ENCODE measurements at regions not wholly inside any gene's neighbourhood (a gene's known extent, or its start where the extent isn't known, plus 50 kb on each side); places are given as distances from the start of the nearest gene placed in this dataset.

- DNase-seq (ENCODE audit: low read depth in 1 of 2, low spot score in 1 of 2) = no peak
- TF ChIP-seq, protein P1, sequence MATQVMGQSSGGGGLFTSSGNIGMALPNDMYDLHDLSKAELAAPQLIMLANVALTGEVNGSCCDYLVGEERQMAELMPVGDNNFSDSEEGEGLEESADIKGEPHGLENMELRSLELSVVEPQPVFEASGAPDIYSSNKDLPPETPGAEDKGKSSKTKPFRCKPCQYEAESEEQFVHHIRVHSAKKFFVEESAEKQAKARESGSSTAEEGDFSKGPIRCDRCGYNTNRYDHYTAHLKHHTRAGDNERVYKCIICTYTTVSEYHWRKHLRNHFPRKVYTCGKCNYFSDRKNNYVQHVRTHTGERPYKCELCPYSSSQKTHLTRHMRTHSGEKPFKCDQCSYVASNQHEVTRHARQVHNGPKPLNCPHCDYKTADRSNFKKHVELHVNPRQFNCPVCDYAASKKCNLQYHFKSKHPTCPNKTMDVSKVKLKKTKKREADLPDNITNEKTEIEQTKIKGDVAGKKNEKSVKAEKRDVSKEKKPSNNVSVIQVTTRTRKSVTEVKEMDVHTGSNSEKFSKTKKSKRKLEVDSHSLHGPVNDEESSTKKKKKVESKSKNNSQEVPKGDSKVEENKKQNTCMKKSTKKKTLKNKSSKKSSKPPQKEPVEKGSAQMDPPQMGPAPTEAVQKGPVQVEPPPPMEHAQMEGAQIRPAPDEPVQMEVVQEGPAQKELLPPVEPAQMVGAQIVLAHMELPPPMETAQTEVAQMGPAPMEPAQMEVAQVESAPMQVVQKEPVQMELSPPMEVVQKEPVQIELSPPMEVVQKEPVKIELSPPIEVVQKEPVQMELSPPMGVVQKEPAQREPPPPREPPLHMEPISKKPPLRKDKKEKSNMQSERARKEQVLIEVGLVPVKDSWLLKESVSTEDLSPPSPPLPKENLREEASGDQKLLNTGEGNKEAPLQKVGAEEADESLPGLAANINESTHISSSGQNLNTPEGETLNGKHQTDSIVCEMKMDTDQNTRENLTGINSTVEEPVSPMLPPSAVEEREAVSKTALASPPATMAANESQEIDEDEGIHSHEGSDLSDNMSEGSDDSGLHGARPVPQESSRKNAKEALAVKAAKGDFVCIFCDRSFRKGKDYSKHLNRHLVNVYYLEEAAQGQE (IDR thresholded peaks at IDR 0.05; ENCODE audit: insufficient replicate concordance, low read depth) = no peak
- TF ChIP-seq CTCF (IDR thresholded peaks at IDR 0.05; ENCODE audit: insufficient read depth, low read length) = no peak
Measured at GRCh38 chr6:63121166-63121565, 90.1 kb upstream of the FKBP1C start.

DNA sequence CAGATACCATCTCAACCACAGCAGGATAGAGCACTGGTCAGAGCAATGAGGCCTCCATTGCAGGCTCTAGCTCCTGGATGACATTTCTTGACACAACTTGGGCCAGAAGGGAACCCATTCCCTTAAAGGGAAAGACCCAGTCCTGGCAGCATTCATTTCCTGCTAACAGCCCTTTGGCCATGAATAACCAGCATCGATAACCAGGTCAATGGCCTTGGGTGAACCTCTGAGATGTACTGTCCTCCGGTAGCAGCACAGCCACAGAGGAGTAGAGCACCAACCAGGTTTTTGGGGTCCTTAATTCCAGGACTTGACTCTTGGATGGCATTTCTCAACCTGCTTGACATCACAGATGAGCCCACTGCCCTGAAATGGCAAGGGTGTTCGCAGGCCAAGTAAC lies 71.2 kb upstream of the FKBP1C start:
- no peak overlapping the region for H3K27ac ChIP-seq (replicated peaks)
- TF ChIP-seq CTCF (IDR thresholded peaks at IDR 0.05; ENCODE audit: insufficient read depth, low read length) (no peak), GABPA (IDR thresholded peaks at IDR 0.05; ENCODE audit: low read depth) (no peak), SPI1 (IDR thresholded peaks at IDR 0.05; ENCODE audit: borderline replicate concordance, low read depth) (no peak), POLR2AphosphoS5 (IDR thresholded peaks at IDR 0.05; ENCODE audit: low read depth) (no peak)
- TF ChIP-seq, protein P1 (IDR thresholded peaks at IDR 0.05; ENCODE audit: insufficient replicate concordance, low read depth) = no peak
- no peaks in the 10 kb centered on the region for H3K27me3 ChIP-seq (ENCODE audit: insufficient read depth, poor library complexity, severe bottlenecking)
- no peak overlapping the region for H3K4me3 ChIP-seq (replicated peaks; ENCODE audit: insufficient read depth, low read length)
- no peak for DNase-seq (ENCODE audit: low read depth in 1 of 2, low spot score in 1 of 2)

More at GRCh38 chr6:63121166-63121565, 90.1 kb upstream of the FKBP1C start:
- H3K4me3 ChIP-seq (replicated peaks; ENCODE audit: insufficient read depth, low read length) = no peak overlapping the region
- H3K27ac ChIP-seq (replicated peaks) = no peak overlapping the region
- H3K27me3 ChIP-seq (ENCODE audit: insufficient read depth, poor library complexity, severe bottlenecking) = no peaks in the 10 kb centered on the region

GRCh38 chr6:63140692-63141318 lies 70.5 kb upstream of the FKBP1C start:
- TF ChIP-seq POLR2AphosphoS5 (IDR thresholded peaks at IDR 0.05; ENCODE audit: low read depth) (no peak), GABPA (IDR thresholded peaks at IDR 0.05; ENCODE audit: low read depth) (no peak), CTCF (IDR thresholded peaks at IDR 0.05; ENCODE audit: insufficient read depth, low read length) (no peak), SPI1 (IDR thresholded peaks at IDR 0.05; ENCODE audit: borderline replicate concordance, low read depth) (no peak)
- TF ChIP-seq, protein P1 (IDR thresholded peaks at IDR 0.05; ENCODE audit: insufficient replicate concordance, low read depth) = no peak
- DNase-seq (ENCODE audit: low read depth in 1 of 2, low spot score in 1 of 2) = no peak
- no peak overlapping the region for H3K27ac ChIP-seq (replicated peaks)
- H3K27me3 ChIP-seq (ENCODE audit: insufficient read depth, poor library complexity, severe bottlenecking) = no peaks in the 10 kb centered on the region
- no peak overlapping the region for H3K4me3 ChIP-seq (replicated peaks; ENCODE audit: insufficient read depth, low read length)
